Bronchial epithelial cell (primary cell): ENCODE measurements at regions not wholly inside any gene's neighbourhood (a gene's known extent, or its start where the extent isn't known, plus 50 kb on each side); places are given as distances from the start of the nearest gene placed in this dataset.
"Not testable (repeated sequence)": the region's sequence is repeated elsewhere in the genome, so short reads cannot be mapped to it uniquely, and the experiment has no call there.

Source experiments
- DNase-seq: peaks from one replicate; pipeline ENCODE4 v3.0.0-alpha.2; 2010; ENCODE audit warnings: low read depth
- FAIRE-seq: peaks from 2 replicates; lab custom pipeline; 2011; peaks lifted over from hg19 to GRCh38; lab: Jason Lieb, UNC
- H3K27me3 ChIP-seq: 2 replicates; pipeline ENCODE4 v1.5.1; 2011; ENCODE audit warnings: low read length; ENCODE audit not compliant: control insufficient read depth, insufficient read depth
- H3K36me3 ChIP-seq: 2 replicates; pipeline ENCODE4 v1.5.1; 2011; ENCODE audit warnings: low read length; ENCODE audit not compliant: control insufficient read depth, insufficient read depth
- H3K4me3 ChIP-seq: 2 replicates; pipeline ENCODE4 v1.5.1; 2011; ENCODE audit warnings: mild to moderate bottlenecking, low read depth, low read length, control low read depth
- CTCF ChIP-seq: IDR thresholded peaks from 2 replicates; pipeline ENCODE4 v1.5.1; 2011; ENCODE audit warnings: mild to moderate bottlenecking, moderate library complexity, low read length, control low read depth, inconsistent platforms; ENCODE audit not compliant: insufficient read depth, severe bottlenecking

DNA sequence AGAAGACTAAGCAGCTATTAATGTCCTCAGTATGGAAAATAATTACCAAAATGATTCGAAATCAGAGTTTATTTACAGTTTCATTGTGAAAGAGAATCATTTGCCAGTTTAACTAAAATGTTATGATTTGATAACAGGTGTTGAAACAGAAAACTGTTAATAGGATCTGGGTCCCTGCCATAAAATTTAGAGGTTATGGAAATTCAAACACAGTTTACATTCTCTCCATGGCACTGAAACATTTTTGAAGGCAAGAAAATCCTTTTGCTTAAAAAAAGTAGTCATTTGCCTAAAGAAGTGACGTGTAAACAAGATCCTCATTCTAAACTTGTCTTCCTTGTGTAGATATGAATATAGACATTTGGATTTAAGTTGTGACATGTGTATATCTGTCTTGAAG, 743.8 kb downstream of the SLC4A3 start:
- H3K27me3 ChIP-seq, result no peaks in the 10 kb centered on the region
- H3K36me3 ChIP-seq, result no peaks in the 10 kb centered on the region
- DNase-seq (no peak), FAIRE-seq (no peak)
- TF ChIP-seq CTCF, result no peak
- no peak overlapping the region for H3K4me3 ChIP-seq

- no peak for TF ChIP-seq CTCF
- Histone ChIP-seq H3K27me3 (no peaks in the 10 kb centered on the region), H3K4me3 (no peak overlapping the region), H3K36me3 (no peaks in the 10 kb centered on the region)
- FAIRE-seq (no peak), DNase-seq (peak; percentile 35)
Measured at GRCh38 chr2:220373878-220374277, 746.4 kb downstream of the SLC4A3 start.

DNA sequence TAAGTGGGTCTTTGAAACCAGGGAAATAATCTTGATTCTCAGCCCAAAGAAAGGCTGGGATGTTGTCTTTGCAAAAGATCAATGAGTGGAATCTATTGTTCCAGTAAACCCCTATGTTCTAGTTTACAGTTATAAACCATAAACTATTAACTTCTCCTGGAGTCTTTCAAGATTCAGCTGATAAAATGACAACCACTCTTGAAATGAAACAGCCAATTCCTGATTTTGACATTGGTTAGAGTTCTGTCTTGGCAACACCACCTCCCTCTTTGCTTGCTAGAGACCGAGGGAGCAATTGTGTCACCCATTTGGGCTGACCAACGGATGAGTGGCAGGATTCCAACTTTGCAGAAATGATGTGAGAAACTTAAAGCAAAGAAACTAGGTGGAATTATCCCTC, 746.9 kb downstream of the SLC4A3 start:
- no peak overlapping the region for H3K4me3 ChIP-seq
- DNase-seq (no peak), FAIRE-seq (no peak)
- no peak for TF ChIP-seq CTCF
- no peaks in the 10 kb centered on the region for H3K27me3 ChIP-seq
- H3K36me3 ChIP-seq, result no peaks in the 10 kb centered on the region

DNA sequence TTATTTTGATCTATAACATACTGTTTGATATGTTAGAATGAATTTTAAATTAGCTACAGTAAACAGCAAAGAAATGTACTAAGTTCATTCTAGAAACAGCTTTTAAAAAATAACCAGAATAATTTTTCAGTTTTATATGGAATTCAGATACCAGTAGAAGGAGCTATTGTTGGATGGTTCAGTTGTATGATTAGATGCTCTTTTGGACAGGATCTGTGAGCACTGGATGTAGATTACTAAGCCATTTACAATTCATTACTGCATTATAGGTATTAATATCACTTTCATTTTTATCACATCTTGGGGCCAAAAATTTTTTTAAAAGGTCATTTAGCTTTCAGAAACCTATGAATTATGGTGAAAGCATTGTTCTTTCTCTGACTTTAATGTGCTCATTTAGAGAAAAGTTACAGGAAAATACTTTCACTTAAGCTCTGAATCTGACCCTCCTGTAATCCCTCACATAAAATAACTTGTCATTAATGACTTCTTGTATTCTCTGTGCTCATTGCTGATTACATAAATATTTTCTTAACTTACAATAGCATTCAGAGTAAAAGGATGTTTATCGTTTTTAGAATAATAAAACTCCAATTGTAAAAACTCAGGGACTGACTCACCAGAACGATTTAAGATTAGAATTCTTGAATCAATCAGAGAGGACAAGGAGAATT, 750.2 kb downstream of the SLC4A3 start:
- DNase-seq (no peak), FAIRE-seq (no peak)
- TF ChIP-seq CTCF, result no peak
- Histone ChIP-seq H3K27me3 (no peaks in the 10 kb centered on the region), H3K36me3 (no peaks in the 10 kb centered on the region), H3K4me3 (no peak overlapping the region)

DNA sequence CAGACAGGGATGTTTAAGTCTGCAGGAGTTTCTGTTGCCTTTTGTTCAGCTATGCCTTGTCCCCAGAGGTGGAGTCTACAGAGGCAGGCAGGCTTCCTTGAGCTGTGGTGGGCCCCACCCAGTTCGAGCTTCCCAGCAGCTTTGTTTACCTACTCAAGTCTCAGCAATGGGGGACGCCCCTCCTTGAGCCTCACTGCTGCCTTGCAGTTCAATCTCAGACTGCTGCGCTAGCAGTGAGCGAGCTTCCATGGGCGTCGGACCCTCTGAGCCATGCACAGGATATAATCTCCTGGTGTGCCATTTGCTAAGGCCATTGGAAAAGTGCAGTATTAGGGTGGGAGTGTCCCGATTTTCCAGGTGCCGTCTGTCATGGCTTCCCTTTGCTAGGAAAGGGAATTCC, 760.3 kb downstream of the SLC4A3 start:
- FAIRE-seq, H3K4me3 ChIP-seq, H3K27me3 ChIP-seq, DNase-seq, H3K36me3 ChIP-seq: not testable (repeated sequence)

- DNase-seq, result no peak
- no peak for TF ChIP-seq CTCF
- Histone ChIP-seq H3K27me3 (no peaks in the 10 kb centered on the region), H3K4me3 (no peak overlapping the region), H3K36me3 (no peaks in the 10 kb centered on the region)
- FAIRE-seq, result no peak
Measured at GRCh38 chr2:220393711-220394110, 766.3 kb downstream of the SLC4A3 start.
